HepG2 (cell line): ENCODE measurements at regions not wholly inside any gene's neighbourhood (a gene's known extent, or its start where the extent isn't known, plus 50 kb on each side); places are given as distances from the start of the nearest gene placed in this dataset.

Experiments
- ATAC-seq: fragments of 200-7000 bp; cut with Tn5 transposase; 3 replicates; pipeline ENCODE4 v1.9.1; 2020; ENCODE audit warnings: mild to moderate bottlenecking, moderate library complexity
- BruUV-seq: library from RNA; stranded (reverse); fragments of 400-500 nt; replicated peaks from 2 replicates; lab custom pipeline; 2021; lab: Mats Ljungman, UMichigan
- CTCF ChIA-PET: fragments of 300-600 bp; formaldehyde crosslinking; extraction: SDS; loops from one replicate; lab custom pipeline; 2021; ENCODE audit warnings: low total read pairs, inconsistent platforms, low intra/inter-chr PET ratio; lab: Yijun Ruan, JAX
- POLR2A ChIA-PET: fragments of 350-600 bp; sonication (Branson Sonifier 250); formaldehyde crosslinking; loops from one replicate; lab custom pipeline; 2020; ENCODE audit warnings: antibody characterized with exemption, inconsistent platforms; lab: Yijun Ruan, JAX
- DNase-seq: peaks from one replicate; pipeline ENCODE4 v3.0.0-alpha.2; 2015; ENCODE audit warnings: low spot score
- FAIRE-seq: peaks from 3 replicates; lab custom pipeline; 2011; peaks lifted over from hg19 to GRCh38; lab: Jason Lieb, UNC
- H2AFZ ChIP-seq: one replicate; pipeline ENCODE4 v1.6.1; 2011; ENCODE audit warnings: low read length, inconsistent platforms
- H3K27ac ChIP-seq: fragments of 300-600 bp; 3 replicates; pipeline ENCODE4 v1.8.0; 2011; ENCODE audit warnings: mixed run types, mild to moderate bottlenecking, mixed read lengths, low read length, inconsistent platforms; ENCODE audit not compliant: insufficient read depth; ENCODE audit errors: extremely low read length
- H3K27me3 ChIP-seq, 2 experiments: fragments of 200-600 bp in 1 of 2; 2 replicates in 1 of 2; 3 replicates in 1 of 2; pipeline versions ENCODE4 v1.6.0 to v1.8.0; 2011; ENCODE audit warnings: low read length in 2 of 2, mild to moderate bottlenecking in 2 of 2, moderate library complexity in 2 of 2, inconsistent platforms in 1 of 2; ENCODE audit not compliant: insufficient read depth in 2 of 2, control insufficient read depth in 1 of 2
- H3K36me3 ChIP-seq, 2 experiments: fragments of 200-600 bp in 1 of 2; replicated peaks in 1 of 2; 2 replicates in 1 of 2; 3 replicates in 1 of 2; pipeline versions ENCODE4 v1.5.1 to v1.8.0; 2011; ENCODE audit warnings: low read length in 2 of 2, inconsistent platforms in 1 of 2; ENCODE audit not compliant: insufficient read depth in 2 of 2, control insufficient read depth in 1 of 2
- H3K4me1 ChIP-seq: 2 replicates; pipeline ENCODE4 v1.5.1; 2012; ENCODE audit warnings: low read length, inconsistent platforms; ENCODE audit not compliant: insufficient read depth
- H3K4me2 ChIP-seq: 2 replicates; pipeline ENCODE4 v1.6.0; 2011; ENCODE audit warnings: low read depth, low read length, inconsistent platforms
- H3K4me3 ChIP-seq, 3 experiments: fragments of 200-600 bp in 1 of 3; sonication (generic), shearing (Covaris generic) in 1 of 3; replicated peaks in 1 of 3; 2 replicates each; pipeline ENCODE4 v1.5.1; 2011 to 2016; ENCODE audit warnings: low read length in 3 of 3, inconsistent platforms in 2 of 3, low read depth in 2 of 3, mild to moderate bottlenecking in 2 of 3, control low read depth in 1 of 3, mixed read lengths in 1 of 3; ENCODE audit not compliant: insufficient read depth in 1 of 3
- H3K79me2 ChIP-seq: one replicate; pipeline ENCODE4 v1.6.1; 2011; ENCODE audit warnings: low read length, inconsistent platforms; ENCODE audit not compliant: insufficient read depth
- H3K9ac ChIP-seq: 2 replicates; pipeline ENCODE4 v1.6.0; 2011; ENCODE audit warnings: mild to moderate bottlenecking, low read depth, low read length, inconsistent platforms; ENCODE audit not compliant: insufficient read depth
- H3K9me3 ChIP-seq: 2 replicates; pipeline ENCODE4 v1.5.1; 2012; ENCODE audit warnings: mild to moderate bottlenecking, low read length
- H4K20me1 ChIP-seq: 2 replicates; pipeline ENCODE4 v1.6.0; 2011; ENCODE audit warnings: inconsistent platforms, mild to moderate bottlenecking, low read length, moderate library complexity; ENCODE audit not compliant: insufficient read depth
- MAFK ChIP-seq, 2 experiments: IDR thresholded peaks in 1 of 2; conservative IDR thresholded peaks in 1 of 2; 2 replicates each; pipeline ENCODE4 v1.6.1; 2011; ENCODE audit warnings: improper control_type of control experiment in 2 of 2, low read length in 2 of 2
- NFAT5 ChIP-seq: sonication (generic); formaldehyde crosslinking; IDR thresholded peaks from 2 replicates; pipeline ENCODE4 v1.4.0; 2020; ENCODE audit warnings: missing genetic modification reagents
- SMC3 ChIP-seq: IDR thresholded peaks from 2 replicates; pipeline ENCODE4 v1.6.1; 2011; ENCODE audit warnings: low read length, improper control_type of control experiment
- ZNF777 ChIP-seq: sonication (generic); formaldehyde crosslinking; IDR thresholded peaks from 2 replicates; pipeline ENCODE4 v1.4.0; 2020; ENCODE audit warnings: missing genetic modification reagents
- WGBS: methylation state at CpG from one replicate; pipeline ENCODE4 v1.1.6; 2017; ENCODE audit warnings: low lambda C conversion rate; 5-methylcytosine and 5-hydroxymethylcytosine counted together
- in situ Hi-C: cut with HindIII; loops from 2 replicates; pipeline ENCODE4 v1.10.0; 2017; ENCODE audit warnings: low pct_unique_long_range_greater_than_20kb; ENCODE audit not compliant: extremely low pct_ligation_motif_present
- intact Hi-C: fragments of 100-400 bp; cut with micrococcal nuclease; formaldehyde crosslinking; loops from one replicate; pipeline ENCODE4 v1.10.0; 2022; ENCODE audit not compliant: unreplicated experiment
- TF ChIP-seq, protein P1 (sequence below): sonication (generic); formaldehyde crosslinking; IDR thresholded peaks from 2 replicates; pipeline ENCODE4 v1.4.0; 2020; ENCODE audit warnings: missing genetic modification reagents
- TF ChIP-seq, protein P2 (sequence below), 2 experiments: sonication (generic) in 1 of 2; formaldehyde crosslinking in 1 of 2; IDR thresholded peaks; 2 replicates each; pipeline versions ENCODE4 v1.5.1 to v1.6.1; 2011 to 2020; ENCODE audit warnings: borderline replicate concordance in 1 of 2, low read depth in 1 of 2, low read length in 1 of 2, mild to moderate bottlenecking in 1 of 2, missing genetic modification reagents in 1 of 2, moderate library complexity in 1 of 2

DNA sequence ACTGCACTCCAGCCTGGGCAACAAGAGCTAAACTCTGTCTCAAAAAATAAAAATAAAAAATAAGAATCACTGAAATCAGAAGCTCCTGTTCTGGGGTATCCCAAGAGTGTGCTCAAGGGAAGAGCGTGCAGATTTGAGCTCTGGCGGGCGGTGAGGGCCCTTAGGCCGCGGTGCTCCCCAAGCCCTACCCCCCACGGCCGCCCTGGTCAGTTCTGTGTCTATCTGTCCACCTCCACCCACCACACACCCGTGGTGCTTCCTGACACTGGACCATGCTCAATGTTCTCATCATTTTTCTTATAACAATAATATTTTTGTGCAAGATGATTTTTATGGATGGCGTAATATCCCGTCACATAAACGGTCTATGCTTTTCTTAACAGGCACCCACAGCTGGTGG is 71.1 kb downstream of the RTL6 start:
- in situ Hi-C loops, result no loop called here
- FAIRE-seq, result no peak
- H3K9me3 ChIP-seq, result no peaks in the 10 kb centered on the region

More for the DNA sequence above, 71.1 kb downstream of the RTL6 start:
- no peaks in the 10 kb centered on the region for H4K20me1 ChIP-seq
- no peak overlapping the region for H3K4me3 ChIP-seq
- no peak overlapping the region for H3K9ac ChIP-seq
- peaks cover 4 to 47% of the 10 kb centered on the region in 2 experiments for H3K27me3 ChIP-seq
- no peaks in the 10 kb centered on the region for H3K36me3 ChIP-seq
- no peaks in the 10 kb centered on the region for H3K4me1 ChIP-seq
- intact Hi-C loops, result no loop called here
- no peak overlapping the region for H3K4me2 ChIP-seq
- H2AFZ ChIP-seq, result no peak overlapping the region
- TF ChIP-seq, protein P1, sequence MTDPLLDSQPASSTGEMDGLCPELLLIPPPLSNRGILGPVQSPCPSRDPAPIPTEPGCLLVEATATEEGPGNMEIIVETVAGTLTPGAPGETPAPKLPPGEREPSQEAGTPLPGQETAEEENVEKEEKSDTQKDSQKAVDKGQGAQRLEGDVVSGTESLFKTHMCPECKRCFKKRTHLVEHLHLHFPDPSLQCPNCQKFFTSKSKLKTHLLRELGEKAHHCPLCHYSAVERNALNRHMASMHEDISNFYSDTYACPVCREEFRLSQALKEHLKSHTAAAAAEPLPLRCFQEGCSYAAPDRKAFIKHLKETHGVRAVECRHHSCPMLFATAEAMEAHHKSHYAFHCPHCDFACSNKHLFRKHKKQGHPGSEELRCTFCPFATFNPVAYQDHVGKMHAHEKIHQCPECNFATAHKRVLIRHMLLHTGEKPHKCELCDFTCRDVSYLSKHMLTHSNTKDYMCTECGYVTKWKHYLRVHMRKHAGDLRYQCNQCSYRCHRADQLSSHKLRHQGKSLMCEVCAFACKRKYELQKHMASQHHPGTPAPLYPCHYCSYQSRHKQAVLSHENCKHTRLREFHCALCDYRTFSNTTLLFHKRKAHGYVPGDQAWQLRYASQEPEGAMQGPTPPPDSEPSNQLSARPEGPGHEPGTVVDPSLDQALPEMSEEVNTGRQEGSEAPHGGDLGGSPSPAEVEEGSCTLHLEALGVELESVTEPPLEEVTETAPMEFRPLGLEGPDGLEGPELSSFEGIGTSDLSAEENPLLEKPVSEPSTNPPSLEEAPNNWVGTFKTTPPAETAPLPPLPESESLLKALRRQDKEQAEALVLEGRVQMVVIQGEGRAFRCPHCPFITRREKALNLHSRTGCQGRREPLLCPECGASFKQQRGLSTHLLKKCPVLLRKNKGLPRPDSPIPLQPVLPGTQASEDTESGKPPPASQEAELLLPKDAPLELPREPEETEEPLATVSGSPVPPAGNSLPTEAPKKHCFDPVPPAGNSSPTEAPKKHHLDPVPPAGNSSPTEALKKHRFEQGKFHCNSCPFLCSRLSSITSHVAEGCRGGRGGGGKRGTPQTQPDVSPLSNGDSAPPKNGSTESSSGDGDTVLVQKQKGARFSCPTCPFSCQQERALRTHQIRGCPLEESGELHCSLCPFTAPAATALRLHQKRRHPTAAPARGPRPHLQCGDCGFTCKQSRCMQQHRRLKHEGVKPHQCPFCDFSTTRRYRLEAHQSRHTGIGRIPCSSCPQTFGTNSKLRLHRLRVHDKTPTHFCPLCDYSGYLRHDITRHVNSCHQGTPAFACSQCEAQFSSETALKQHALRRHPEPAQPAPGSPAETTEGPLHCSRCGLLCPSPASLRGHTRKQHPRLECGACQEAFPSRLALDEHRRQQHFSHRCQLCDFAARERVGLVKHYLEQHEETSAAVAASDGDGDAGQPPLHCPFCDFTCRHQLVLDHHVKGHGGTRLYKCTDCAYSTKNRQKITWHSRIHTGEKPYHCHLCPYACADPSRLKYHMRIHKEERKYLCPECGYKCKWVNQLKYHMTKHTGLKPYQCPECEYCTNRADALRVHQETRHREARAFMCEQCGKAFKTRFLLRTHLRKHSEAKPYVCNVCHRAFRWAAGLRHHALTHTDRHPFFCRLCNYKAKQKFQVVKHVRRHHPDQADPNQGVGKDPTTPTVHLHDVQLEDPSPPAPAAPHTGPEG (CRISPR knock-in tag), result no peak
- TF ChIP-seq ZNF777 (no peak), NFAT5 (no peak), SMC3 (no peak), MAFK (conservative IDR thresholded peaks at IDR 0.05 in 1 of 2, IDR thresholded peaks at IDR 0.05 in 1 of 2; ENCODE audit: low read length in 2 of 2) (no peak)
- TF ChIP-seq, protein P2, sequence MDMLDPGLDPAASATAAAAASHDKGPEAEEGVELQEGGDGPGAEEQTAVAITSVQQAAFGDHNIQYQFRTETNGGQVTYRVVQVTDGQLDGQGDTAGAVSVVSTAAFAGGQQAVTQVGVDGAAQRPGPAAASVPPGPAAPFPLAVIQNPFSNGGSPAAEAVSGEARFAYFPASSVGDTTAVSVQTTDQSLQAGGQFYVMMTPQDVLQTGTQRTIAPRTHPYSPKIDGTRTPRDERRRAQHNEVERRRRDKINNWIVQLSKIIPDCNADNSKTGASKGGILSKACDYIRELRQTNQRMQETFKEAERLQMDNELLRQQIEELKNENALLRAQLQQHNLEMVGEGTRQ (IDR thresholded peaks at IDR 0.05; ENCODE audit: low read depth, low read length), result no peak
- TF ChIP-seq, protein P2 (CRISPR knock-in tag; IDR thresholded peaks at IDR 0.05; ENCODE audit: borderline replicate concordance), result no peak
- no peak overlapping the region for H3K27ac ChIP-seq
- WGBS, result 13% methylated on average over 11 of the region's 11 CpGs
- no peak for DNase-seq
- POLR2A ChIA-PET, result no interaction called here
- CTCF ChIA-PET, result no interaction called here
- no peaks in the 10 kb centered on the region for H3K79me2 ChIP-seq
- ATAC-seq, result no peak
- BruUV-seq, result no TSS peak
